ENCODE measurements at regions not wholly inside any gene's neighbourhood (a gene's known extent, or its start where the extent isn't known, plus 50 kb on each side); places are given as distances from the start of the nearest gene placed in this dataset.

DNA sequence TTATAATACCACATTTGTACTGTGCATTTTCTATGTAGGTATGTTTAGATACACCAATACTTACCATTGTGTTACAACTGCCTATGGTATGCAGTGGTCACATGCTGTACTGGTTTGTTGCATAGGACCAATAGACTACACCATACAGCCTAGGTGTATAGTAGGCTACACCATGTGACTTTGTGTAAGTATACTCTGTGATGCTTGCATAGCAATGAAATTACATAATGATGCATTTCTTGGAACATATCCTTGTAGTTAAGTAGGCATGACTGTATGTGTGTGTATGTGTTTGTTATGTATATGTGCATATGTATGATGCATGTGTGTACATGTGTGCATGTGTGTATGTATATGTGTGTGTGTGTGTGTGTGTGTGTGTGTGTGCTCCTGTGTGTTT is 157.6 kb downstream of the TDRD15 start:
- Histone ChIP-seq H3K4me3 (no peak overlapping the region), H3K36me3 (no peaks in the 10 kb centered on the region), H3K27me3 (no peaks in the 10 kb centered on the region), H3K4me1 (ENCODE audit: insufficient read depth) (no peaks in the 10 kb centered on the region), H3K27ac (no peak overlapping the region), H3K9me3 (no peaks in the 10 kb centered on the region)
- no peak for TF ChIP-seq CTCF (IDR thresholded peaks at IDR 0.05)
- TF ChIP-seq EP300 (IDR thresholded peaks at IDR 0.05), result no peak
- TF ChIP-seq POLR2A (IDR thresholded peaks at IDR 0.05), result no peak
- intact Hi-C loops (cut with DNase I), result no loop called here
- DNase-seq, result no peak

GRCh38 chr2:21281791-21282514 is 158.2 kb downstream of the TDRD15 start:
- no peak overlapping the region for H3K27ac ChIP-seq
- no peaks in the 10 kb centered on the region for H3K36me3 ChIP-seq
- DNase-seq, result no peak
- H3K4me3 ChIP-seq, result no peak overlapping the region
- no peaks in the 10 kb centered on the region for H3K9me3 ChIP-seq
- WGBS, 3 donors, result 65 to 70% (median 68%) methylated on average over 8 of the region's 8 CpGs
- H3K27me3 ChIP-seq, result no peaks in the 10 kb centered on the region
- TF ChIP-seq POLR2A (IDR thresholded peaks at IDR 0.05) (no peak), EP300 (IDR thresholded peaks at IDR 0.05) (no peak), CTCF (IDR thresholded peaks at IDR 0.05) (no peak)
- H3K4me1 ChIP-seq (ENCODE audit: insufficient read depth), result no peaks in the 10 kb centered on the region
- intact Hi-C loops (cut with DNase I), result no loop called here

DNA sequence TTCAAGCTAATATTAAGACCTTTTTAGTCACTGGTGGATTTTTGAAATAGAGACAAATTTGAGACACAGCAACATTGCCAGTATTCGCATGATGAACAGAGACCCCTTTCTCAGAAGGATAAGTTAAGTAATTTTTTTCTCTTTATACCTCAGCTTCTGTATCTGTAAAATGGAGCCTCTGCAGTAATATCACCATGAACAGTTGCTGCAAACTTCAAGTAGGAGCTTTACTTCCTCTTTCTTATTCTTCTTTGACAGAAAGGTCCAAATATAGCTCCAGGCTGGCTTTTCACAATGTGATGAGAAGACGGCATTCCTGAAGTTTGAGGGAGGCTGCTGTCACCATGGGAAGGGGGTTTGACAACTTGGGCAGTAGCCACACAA is 158.7 kb downstream of the TDRD15 start:
- 88 to 91% (median 89%) methylated on average over 2 of the region's 2 CpGs for WGBS, 3 donors
- H3K36me3 ChIP-seq, result no peaks in the 10 kb centered on the region

DNA sequence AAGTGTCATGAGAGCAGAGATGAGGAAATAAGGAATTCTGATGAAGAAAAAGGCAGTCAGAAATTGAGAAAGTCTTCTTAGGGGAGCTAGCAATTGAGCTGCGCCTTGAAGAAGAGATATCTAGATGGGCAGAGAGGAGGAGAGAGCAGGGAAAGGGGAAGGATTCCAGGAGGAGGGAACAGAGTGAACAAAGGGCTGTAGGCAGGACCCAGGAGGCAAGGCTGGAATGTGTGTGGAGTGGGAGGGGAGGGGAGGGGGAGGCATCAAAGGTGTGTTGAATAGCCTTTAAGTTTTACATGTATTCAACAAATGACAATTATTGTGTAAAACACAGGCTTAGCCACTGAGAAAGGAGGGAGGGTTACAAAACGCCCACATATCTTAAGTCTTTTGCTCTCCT is 164.5 kb downstream of the TDRD15 start:
- Histone ChIP-seq H3K36me3 (no peaks in the 10 kb centered on the region), H3K27me3 (no peaks in the 10 kb centered on the region), H3K4me3 (no peak overlapping the region), H3K27ac (no peak overlapping the region), H3K9me3 (no peaks in the 10 kb centered on the region), H3K4me1 (ENCODE audit: insufficient read depth) (peaks cover 3% of the 10 kb centered on the region)
- 73 to 92% (median 81%) methylated on average over 2 of the region's 2 CpGs for WGBS, 3 donors
- DNase-seq, result no peak
- intact Hi-C loops (cut with DNase I), result no loop called here
- TF ChIP-seq EP300 (IDR thresholded peaks at IDR 0.05) (no peak), CTCF (IDR thresholded peaks at IDR 0.05) (no peak), POLR2A (IDR thresholded peaks at IDR 0.05) (no peak)

More for the DNA sequence above, 158.7 kb downstream of the TDRD15 start:
- Histone ChIP-seq H3K27ac (no peak overlapping the region), H3K4me3 (no peak overlapping the region), H3K9me3 (no peaks in the 10 kb centered on the region), H3K27me3 (no peaks in the 10 kb centered on the region), H3K4me1 (ENCODE audit: insufficient read depth) (no peaks in the 10 kb centered on the region)
- TF ChIP-seq CTCF (IDR thresholded peaks at IDR 0.05) (no peak), POLR2A (IDR thresholded peaks at IDR 0.05) (no peak)
- intact Hi-C loops (cut with DNase I), result no loop called here
- no peak for DNase-seq

All from ovary (tissue), 7 donors.